ENCODE measurements at regions not wholly inside any gene's neighbourhood (a gene's known extent, or its start where the extent isn't known, plus 50 kb on each side); places are given as distances from the start of the nearest gene placed in this dataset.

GRCh38 chr20:40486297-40486696, 202.7 kb downstream of the MAFB start:
- no peak for DNase-seq (ENCODE audit: low spot score)
- no peaks in the 10 kb centered on the region for H3K36me3 Mint-ChIP-seq (ENCODE audit: low read depth)
- H3K4me3 Mint-ChIP-seq = no peak overlapping the region
- no peaks in the 10 kb centered on the region for H3K4me1 Mint-ChIP-seq (ENCODE audit: low read depth)
- H3K27ac Mint-ChIP-seq = no peak overlapping the region
- H3K27me3 Mint-ChIP-seq (ENCODE audit: low read depth) = no peaks in the 10 kb centered on the region
- no peaks in the 10 kb centered on the region for H3K9me3 Mint-ChIP-seq

GRCh38 chr20:40481743-40482458, 207.1 kb downstream of the MAFB start:
- Mint-ChIP-seq H3K4me1 (ENCODE audit: low read depth) (no peaks in the 10 kb centered on the region), H3K9me3 (no peaks in the 10 kb centered on the region), H3K36me3 (ENCODE audit: low read depth) (no peaks in the 10 kb centered on the region), H3K27me3 (ENCODE audit: low read depth) (no peaks in the 10 kb centered on the region), H3K27ac (no peak overlapping the region), H3K4me3 (no peak overlapping the region)
- no peak for DNase-seq (ENCODE audit: low spot score)

GRCh38 chr20:40481337-40481736, 207.7 kb downstream of the MAFB start:
- H3K4me3 Mint-ChIP-seq = no peak overlapping the region
- H3K4me1 Mint-ChIP-seq (ENCODE audit: low read depth) = no peaks in the 10 kb centered on the region
- no peaks in the 10 kb centered on the region for H3K36me3 Mint-ChIP-seq (ENCODE audit: low read depth)
- DNase-seq (ENCODE audit: low spot score) = no peak
- H3K9me3 Mint-ChIP-seq = no peaks in the 10 kb centered on the region
- no peak overlapping the region for H3K27ac Mint-ChIP-seq
- no peaks in the 10 kb centered on the region for H3K27me3 Mint-ChIP-seq (ENCODE audit: low read depth)

- Mint-ChIP-seq H3K4me1 (ENCODE audit: low read depth) (no peaks in the 10 kb centered on the region), H3K36me3 (ENCODE audit: low read depth) (no peaks in the 10 kb centered on the region), H3K4me3 (no peak overlapping the region), H3K27me3 (ENCODE audit: low read depth) (no peaks in the 10 kb centered on the region), H3K9me3 (no peaks in the 10 kb centered on the region), H3K27ac (no peak overlapping the region)
- DNase-seq (ENCODE audit: low spot score) = no peak
Observed at GRCh38 chr20:40477805-40478204, 211.2 kb downstream of the MAFB start.

- no peaks in the 10 kb centered on the region for H3K4me1 Mint-ChIP-seq (ENCODE audit: low read depth)
- H3K27me3 Mint-ChIP-seq (ENCODE audit: low read depth) = no peaks in the 10 kb centered on the region
- DNase-seq (ENCODE audit: low spot score) = no peak
- H3K9me3 Mint-ChIP-seq = no peaks in the 10 kb centered on the region
- no peak overlapping the region for H3K4me3 Mint-ChIP-seq
- H3K27ac Mint-ChIP-seq = no peak overlapping the region
- H3K36me3 Mint-ChIP-seq (ENCODE audit: low read depth) = no peaks in the 10 kb centered on the region
Observed at GRCh38 chr20:40476461-40476860, 212.6 kb downstream of the MAFB start.

GRCh38 chr20:40472905-40473304, 216.1 kb downstream of the MAFB start:
- H3K4me1 Mint-ChIP-seq (ENCODE audit: low read depth) = no peaks in the 10 kb centered on the region
- H3K27ac Mint-ChIP-seq = no peak overlapping the region
- H3K9me3 Mint-ChIP-seq = no peaks in the 10 kb centered on the region
- H3K4me3 Mint-ChIP-seq = no peak overlapping the region
- no peak for DNase-seq (ENCODE audit: low spot score)
- H3K36me3 Mint-ChIP-seq (ENCODE audit: low read depth) = no peaks in the 10 kb centered on the region
- no peaks in the 10 kb centered on the region for H3K27me3 Mint-ChIP-seq (ENCODE audit: low read depth)

GRCh38 chr20:40471261-40471629, 217.8 kb downstream of the MAFB start:
- Mint-ChIP-seq H3K27me3 (ENCODE audit: low read depth) (no peaks in the 10 kb centered on the region), H3K4me3 (no peak overlapping the region), H3K27ac (no peak overlapping the region), H3K9me3 (no peaks in the 10 kb centered on the region), H3K36me3 (ENCODE audit: low read depth) (no peaks in the 10 kb centered on the region), H3K4me1 (ENCODE audit: low read depth) (no peaks in the 10 kb centered on the region)
- no peak for DNase-seq (ENCODE audit: low spot score)

- no peaks in the 10 kb centered on the region for H3K36me3 Mint-ChIP-seq (ENCODE audit: low read depth)
- no peaks in the 10 kb centered on the region for H3K9me3 Mint-ChIP-seq
- H3K4me1 Mint-ChIP-seq (ENCODE audit: low read depth) = no peaks in the 10 kb centered on the region
Observed at GRCh38 chr20:40470445-40471260, 218.4 kb downstream of the MAFB start.

GRCh38 chr20:40468759-40469158, 220.3 kb downstream of the MAFB start:
- no peaks in the 10 kb centered on the region for H3K27me3 Mint-ChIP-seq (ENCODE audit: low read depth)
- no peaks in the 10 kb centered on the region for H3K4me1 Mint-ChIP-seq (ENCODE audit: low read depth)
- no peak overlapping the region for H3K27ac Mint-ChIP-seq
- H3K4me3 Mint-ChIP-seq = no peak overlapping the region
- no peaks in the 10 kb centered on the region for H3K36me3 Mint-ChIP-seq (ENCODE audit: low read depth)
- DNase-seq (ENCODE audit: low spot score) = no peak
- H3K9me3 Mint-ChIP-seq = no peaks in the 10 kb centered on the region

More at GRCh38 chr20:40470445-40471260, 218.4 kb downstream of the MAFB start:
- no peak overlapping the region for H3K27ac Mint-ChIP-seq
- no peak overlapping the region for H3K4me3 Mint-ChIP-seq
- no peaks in the 10 kb centered on the region for H3K27me3 Mint-ChIP-seq (ENCODE audit: low read depth)
- no peak for DNase-seq (ENCODE audit: low spot score)

- Mint-ChIP-seq H3K36me3 (ENCODE audit: low read depth) (no peaks in the 10 kb centered on the region), H3K9me3 (no peaks in the 10 kb centered on the region), H3K4me3 (no peak overlapping the region), H3K27me3 (ENCODE audit: low read depth) (no peaks in the 10 kb centered on the region), H3K4me1 (ENCODE audit: low read depth) (no peaks in the 10 kb centered on the region), H3K27ac (no peak overlapping the region)
- no peak for DNase-seq (ENCODE audit: low spot score)
Observed at GRCh38 chr20:40467703-40468411, 221.2 kb downstream of the MAFB start.

GRCh38 chr20:40467067-40467466, 222.0 kb downstream of the MAFB start:
- Mint-ChIP-seq H3K27me3 (ENCODE audit: low read depth) (no peaks in the 10 kb centered on the region), H3K4me1 (ENCODE audit: low read depth) (no peaks in the 10 kb centered on the region), H3K4me3 (no peak overlapping the region), H3K9me3 (no peaks in the 10 kb centered on the region), H3K27ac (no peak overlapping the region), H3K36me3 (ENCODE audit: low read depth) (no peaks in the 10 kb centered on the region)
- DNase-seq (ENCODE audit: low spot score) = no peak

GRCh38 chr20:40464731-40465208, 224.3 kb downstream of the MAFB start:
- no peaks in the 10 kb centered on the region for H3K4me1 Mint-ChIP-seq (ENCODE audit: low read depth)
- H3K36me3 Mint-ChIP-seq (ENCODE audit: low read depth) = no peaks in the 10 kb centered on the region

GRCh38 chr20:40463171-40463570, 225.9 kb downstream of the MAFB start:
- no peaks in the 10 kb centered on the region for H3K4me1 Mint-ChIP-seq (ENCODE audit: low read depth)
- H3K36me3 Mint-ChIP-seq (ENCODE audit: low read depth) = no peaks in the 10 kb centered on the region
- no peak for DNase-seq (ENCODE audit: low spot score)
- no peaks in the 10 kb centered on the region for H3K27me3 Mint-ChIP-seq (ENCODE audit: low read depth)
- no peak overlapping the region for H3K4me3 Mint-ChIP-seq
- no peak overlapping the region for H3K27ac Mint-ChIP-seq
- H3K9me3 Mint-ChIP-seq = no peaks in the 10 kb centered on the region

More at GRCh38 chr20:40464731-40465208, 224.3 kb downstream of the MAFB start:
- no peaks in the 10 kb centered on the region for H3K9me3 Mint-ChIP-seq
- no peak for DNase-seq (ENCODE audit: low spot score)
- no peaks in the 10 kb centered on the region for H3K27me3 Mint-ChIP-seq (ENCODE audit: low read depth)
- H3K4me3 Mint-ChIP-seq = no peak overlapping the region
- H3K27ac Mint-ChIP-seq = no peak overlapping the region

- no peaks in the 10 kb centered on the region for H3K9me3 Mint-ChIP-seq
- no peak overlapping the region for H3K27ac Mint-ChIP-seq
- no peak overlapping the region for H3K4me3 Mint-ChIP-seq
- H3K36me3 Mint-ChIP-seq (ENCODE audit: low read depth) = no peaks in the 10 kb centered on the region
- H3K27me3 Mint-ChIP-seq (ENCODE audit: low read depth) = no peaks in the 10 kb centered on the region
- no peaks in the 10 kb centered on the region for H3K4me1 Mint-ChIP-seq (ENCODE audit: low read depth)
- no peak for DNase-seq (ENCODE audit: low spot score)
Observed at GRCh38 chr20:40462566-40462965, 226.5 kb downstream of the MAFB start.

All from T-helper 2 cell treated with Interferon-gamma antibody and Interleukin-4, amounts not matched to agents 5 μg/mL and 100 μg/mL, for 36 hours (primary cell).